GM21390 (cell line): ENCODE measurements at regions not wholly inside any gene's neighbourhood (a gene's known extent, or its start where the extent isn't known, plus 50 kb on each side); places are given as distances from the start of the nearest gene placed in this dataset.

Experiments
- ATAC-seq: cut with Tn5 transposase; IDR thresholded peaks from one replicate; pipeline ENCODE4 v1.9.1; 2021; ENCODE audit not compliant: unreplicated experiment

GRCh38 chr2:64312622-64313397 is 141.2 kb upstream of the LGALSL start:
- no peak for ATAC-seq

- no peak for ATAC-seq
Measured at GRCh38 chr2:64313398-64313723, 140.6 kb upstream of the LGALSL start.

GRCh38 chr2:64315291-64315960 is 138.5 kb upstream of the LGALSL start:
- ATAC-seq = no peak

- no peak for ATAC-seq
Measured at GRCh38 chr2:64317707-64318475, 136.1 kb upstream of the LGALSL start.

- ATAC-seq = no peak
Measured at GRCh38 chr2:64318476-64318748, 135.6 kb upstream of the LGALSL start.

- ATAC-seq = no peak
Measured at GRCh38 chr2:64319896-64320295, 134.1 kb upstream of the LGALSL start.

GRCh38 chr2:64322433-64322832 is 131.5 kb upstream of the LGALSL start:
- no peak for ATAC-seq

- ATAC-seq = no peak
Measured at GRCh38 chr2:64323197-64323596, 130.8 kb upstream of the LGALSL start.

GRCh38 chr2:64324746-64325410 is 129.1 kb upstream of the LGALSL start:
- ATAC-seq = no peak

- no peak for ATAC-seq
Measured at GRCh38 chr2:64325477-64325851, 128.5 kb upstream of the LGALSL start.

- peak; percentile 89 for ATAC-seq
Measured at GRCh38 chr2:64325852-64326577, 127.9 kb upstream of the LGALSL start.

GRCh38 chr2:64326578-64327050 is 127.3 kb upstream of the LGALSL start:
- no peak for ATAC-seq

GRCh38 chr2:64327129-64327509 is 126.8 kb upstream of the LGALSL start:
- ATAC-seq = no peak

- no peak for ATAC-seq
Measured at GRCh38 chr2:64327510-64328414, 126.2 kb upstream of the LGALSL start.

- no peak for ATAC-seq
Measured at GRCh38 chr2:64328415-64328722, 125.6 kb upstream of the LGALSL start.

- ATAC-seq = no peak
Measured at GRCh38 chr2:64328756-64329155, 125.2 kb upstream of the LGALSL start.

- no peak for ATAC-seq
Measured at GRCh38 chr2:64329848-64330247, 124.1 kb upstream of the LGALSL start.

GRCh38 chr2:64330281-64331113 is 123.5 kb upstream of the LGALSL start:
- no peak for ATAC-seq

GRCh38 chr2:64331114-64331645 is 122.8 kb upstream of the LGALSL start:
- ATAC-seq = no peak
